Panc1 (cell line): ENCODE measurements at regions not wholly inside any gene's neighbourhood (a gene's known extent, or its start where the extent isn't known, plus 50 kb on each side); places are given as distances from the start of the nearest gene placed in this dataset.

Source experiments
- ATAC-seq: fragments of 200-7000 bp; cut with Tn5 transposase; 2 replicates; pipeline ENCODE4 v1.9.1; 2020; ENCODE audit warnings: mild to moderate bottlenecking, moderate library complexity
- BruUV-seq: library from RNA; stranded (reverse); fragments of 400-500 nt; replicated peaks from 2 replicates; lab custom pipeline; 2021; lab: Mats Ljungman, UMichigan
- CTCF ChIA-PET: fragments of 300-600 bp; sonication (Branson Sonifier 250); formaldehyde crosslinking; loops from one replicate; lab custom pipeline; 2022; ENCODE audit warnings: antibody characterized with exemption; lab: Charles Lee
- POLR2A ChIA-PET: fragments of 300-600 bp; sonication (Branson Sonifier 250); formaldehyde crosslinking; loops from one replicate; lab custom pipeline; 2022; ENCODE audit warnings: antibody characterized with exemption; lab: Charles Lee
- DNase-seq: peaks from one replicate; pipeline ENCODE4 v3.0.0-alpha.2; 2010; ENCODE audit warnings: low read depth, low spot score
- H3K27ac ChIP-seq: 2 replicates; pipeline ENCODE4 v1.5.1; 2011; ENCODE audit warnings: mild to moderate bottlenecking, low read length, inconsistent platforms
- H3K27me3 ChIP-seq: fragments of 200-500 bp; sonication (Bioruptor generic); 2 replicates; pipeline ENCODE4 v1.6.0; 2014; ENCODE audit warnings: low read length, inconsistent platforms; ENCODE audit not compliant: control insufficient read depth, insufficient read depth
- H3K36me3 ChIP-seq: fragments of 200-500 bp; sonication (Bioruptor generic); 2 replicates; pipeline ENCODE4 v1.5.1; 2014; ENCODE audit warnings: inconsistent platforms, mild to moderate bottlenecking, low read length, moderate library complexity; ENCODE audit not compliant: control insufficient read depth, insufficient read depth
- H3K4me1 ChIP-seq: 2 replicates; pipeline ENCODE4 v1.5.1; 2011; ENCODE audit warnings: inconsistent platforms, mild to moderate bottlenecking, low read length, moderate library complexity; ENCODE audit not compliant: control insufficient read depth, insufficient read depth
- H3K4me3 ChIP-seq, 2 experiments: 2 replicates each; pipeline ENCODE4 v1.5.1; 2011 to 2012; ENCODE audit warnings: low read depth in 2 of 2, low read length in 2 of 2, mild to moderate bottlenecking in 2 of 2, inconsistent platforms in 1 of 2, moderate library complexity in 1 of 2
- H3K9me3 ChIP-seq: fragments of 200-500 bp; sonication (Bioruptor generic); 2 replicates; pipeline ENCODE4 v1.5.1; 2014; ENCODE audit warnings: low read depth, mild to moderate bottlenecking, inconsistent platforms, low read length, moderate library complexity; ENCODE audit not compliant: control insufficient read depth, insufficient read depth
- CTCF ChIP-seq: fragments of 450-650 bp; IDR thresholded peaks from 2 replicates; pipeline ENCODE4 v1.5.1; 2017; ENCODE audit warnings: mild to moderate bottlenecking
- POLR2AphosphoS5 ChIP-seq: IDR thresholded peaks from 2 replicates; pipeline ENCODE4 v1.6.1; 2012; ENCODE audit warnings: mild to moderate bottlenecking, low read depth, low read length, moderate library complexity
- REST ChIP-seq, 2 experiments: IDR thresholded peaks; 2 replicates each; pipeline ENCODE4 v1.6.1; 2011 to 2012; ENCODE audit warnings: low read depth in 2 of 2, control low read depth in 1 of 2, low read length in 1 of 2, mild to moderate bottlenecking in 1 of 2, moderate library complexity in 1 of 2; ENCODE audit not compliant: insufficient read depth in 1 of 2
- SIN3A ChIP-seq: IDR thresholded peaks from 2 replicates; pipeline ENCODE4 v1.6.1; 2012; ENCODE audit warnings: low read depth, mild to moderate bottlenecking, low read length, moderate library complexity, borderline replicate concordance; ENCODE audit not compliant: insufficient read depth
- TCF7L2 ChIP-seq: IDR thresholded peaks from 2 replicates; pipeline ENCODE4 v1.6.1; 2011; ENCODE audit warnings: mild to moderate bottlenecking, low read depth, low read length, inconsistent platforms
- in situ Hi-C: cut with HindIII; loops from 2 replicates; pipeline ENCODE4 v1.10.0; 2016; ENCODE audit warnings: low sequenced_read_pairs, low pct_unique_long_range_greater_than_20kb
- intact Hi-C: fragments of 100-400 bp; cut with micrococcal nuclease; formaldehyde crosslinking; loops from one replicate; pipeline ENCODE4 v1.10.0; 2022; ENCODE audit not compliant: unreplicated experiment

- Histone ChIP-seq H3K27ac (no peak overlapping the region), H3K36me3 (no peaks in the 10 kb centered on the region)
Observed at GRCh38 chr2:107091163-107091864, 205.3 kb upstream of the ST6GAL2 start.

GRCh38 chr2:107093426-107093957 is 207.5 kb upstream of the ST6GAL2 start:
- in situ Hi-C loops = no loop called here
- ATAC-seq = no peak

More at GRCh38 chr2:107091163-107091864, 205.3 kb upstream of the ST6GAL2 start:
- no peak for ATAC-seq
- Histone ChIP-seq H3K9me3 (no peaks in the 10 kb centered on the region), H3K4me3 (no peak overlapping the region), H3K27me3 (no peaks in the 10 kb centered on the region), H3K4me1 (no peaks in the 10 kb centered on the region)
- in situ Hi-C loops (no loop called here), intact Hi-C loops (no loop called here)
- CTCF ChIA-PET = no interaction called here
- no peak for TF ChIP-seq REST (IDR thresholded peaks at IDR 0.05; ENCODE audit: insufficient read depth in 1 of 2, low read depth in 2 of 2, low read length in 1 of 2)
- no peak for TF ChIP-seq SIN3A
- no peak for TF ChIP-seq CTCF
- TF ChIP-seq TCF7L2 = no peak
- TF ChIP-seq POLR2AphosphoS5 = no peak
- peak; percentile 7 for DNase-seq
- POLR2A ChIA-PET = no interaction called here
- no TSS peak for BruUV-seq

More at GRCh38 chr2:107093426-107093957, 207.5 kb upstream of the ST6GAL2 start:
- Histone ChIP-seq H3K27me3 (no peaks in the 10 kb centered on the region), H3K4me1 (no peaks in the 10 kb centered on the region), H3K36me3 (no peaks in the 10 kb centered on the region), H3K27ac (no peak overlapping the region), H3K9me3 (no peaks in the 10 kb centered on the region), H3K4me3 (no peak overlapping the region)
- TF ChIP-seq REST (IDR thresholded peaks at IDR 0.05; ENCODE audit: insufficient read depth in 1 of 2, low read depth in 2 of 2, low read length in 1 of 2) = no peak
- no peak for TF ChIP-seq POLR2AphosphoS5
- no peak for TF ChIP-seq TCF7L2
- no peak for TF ChIP-seq SIN3A
- TF ChIP-seq CTCF = no peak
- ChIA-PET CTCF (no interaction called here), POLR2A (no interaction called here)
- no peak for DNase-seq
- BruUV-seq = no TSS peak
- intact Hi-C loops = no loop called here
